ENCODE measurements at regions not wholly inside any gene's neighbourhood (a gene's known extent, or its start where the extent isn't known, plus 50 kb on each side); places are given as distances from the start of the nearest gene placed in this dataset.

- DNase-seq (ENCODE audit: low read depth, low spot score): no peak
- H3K4me1 ChIP-seq (ENCODE audit: control insufficient read depth, insufficient read depth, low read length): no peaks in the 10 kb centered on the region
- H3K9me3 ChIP-seq (ENCODE audit: control insufficient read depth, insufficient read depth, low read length): no peaks in the 10 kb centered on the region
- no peak overlapping the region for H3K27ac ChIP-seq (ENCODE audit: low read length)
- no CpG with 5 or more reads among the region's 2 CpGs for WGBS (ENCODE audit: insufficient coverage, insufficient read length)
- no peaks in the 10 kb centered on the region for H3K36me3 ChIP-seq (ENCODE audit: control insufficient read depth, insufficient read depth, low read length)
- H3K4me3 ChIP-seq (ENCODE audit: low read length): no peak overlapping the region
- H3K27me3 ChIP-seq (ENCODE audit: control insufficient read depth, insufficient read depth, low read length): no peaks in the 10 kb centered on the region
Measured at GRCh38 chr5:29662876-29663275, 1530.6 kb upstream of the CDH6 start.

- Histone ChIP-seq H3K4me1 (ENCODE audit: control insufficient read depth, insufficient read depth, low read length) (no peaks in the 10 kb centered on the region), H3K27me3 (ENCODE audit: control insufficient read depth, insufficient read depth, low read length) (no peaks in the 10 kb centered on the region), H3K27ac (ENCODE audit: low read length) (no peak overlapping the region), H3K36me3 (ENCODE audit: control insufficient read depth, insufficient read depth, low read length) (no peaks in the 10 kb centered on the region), H3K9me3 (ENCODE audit: control insufficient read depth, insufficient read depth, low read length) (no peaks in the 10 kb centered on the region), H3K4me3 (ENCODE audit: low read length) (no peak overlapping the region)
- WGBS (ENCODE audit: insufficient coverage, insufficient read length): no CpG with 5 or more reads among the region's 1 CpG
- no peak for DNase-seq (ENCODE audit: low read depth, low spot score)
Measured at GRCh38 chr5:29654954-29655353, 1538.5 kb upstream of the CDH6 start.

- DNase-seq (ENCODE audit: low read depth, low spot score): no peak
Measured at GRCh38 chr5:29649321-29649720, 1544.2 kb upstream of the CDH6 start.

GRCh38 chr5:29642601-29643000, 1550.9 kb upstream of the CDH6 start:
- no peak for DNase-seq (ENCODE audit: low read depth, low spot score)
- Histone ChIP-seq H3K36me3 (ENCODE audit: control insufficient read depth, insufficient read depth, low read length) (no peaks in the 10 kb centered on the region), H3K27me3 (ENCODE audit: control insufficient read depth, insufficient read depth, low read length) (no peaks in the 10 kb centered on the region), H3K4me1 (ENCODE audit: control insufficient read depth, insufficient read depth, low read length) (no peaks in the 10 kb centered on the region), H3K27ac (ENCODE audit: low read length) (no peak overlapping the region), H3K4me3 (ENCODE audit: low read length) (no peak overlapping the region), H3K9me3 (ENCODE audit: control insufficient read depth, insufficient read depth, low read length) (no peaks in the 10 kb centered on the region)

More at GRCh38 chr5:29649321-29649720, 1544.2 kb upstream of the CDH6 start:
- WGBS (ENCODE audit: insufficient coverage, insufficient read length): no CpG with 5 or more reads among the region's 2 CpGs
- H3K27ac ChIP-seq (ENCODE audit: low read length): no peak overlapping the region
- no peak overlapping the region for H3K4me3 ChIP-seq (ENCODE audit: low read length)
- no peaks in the 10 kb centered on the region for H3K4me1 ChIP-seq (ENCODE audit: control insufficient read depth, insufficient read depth, low read length)
- H3K36me3 ChIP-seq (ENCODE audit: control insufficient read depth, insufficient read depth, low read length): no peaks in the 10 kb centered on the region
- no peaks in the 10 kb centered on the region for H3K27me3 ChIP-seq (ENCODE audit: control insufficient read depth, insufficient read depth, low read length)
- no peaks in the 10 kb centered on the region for H3K9me3 ChIP-seq (ENCODE audit: control insufficient read depth, insufficient read depth, low read length)

GRCh38 chr5:29614206-29614605, 1579.3 kb upstream of the CDH6 start:
- Histone ChIP-seq H3K4me3 (ENCODE audit: low read length) (no peak overlapping the region), H3K36me3 (ENCODE audit: control insufficient read depth, insufficient read depth, low read length) (no peaks in the 10 kb centered on the region), H3K9me3 (ENCODE audit: control insufficient read depth, insufficient read depth, low read length) (no peaks in the 10 kb centered on the region), H3K27ac (ENCODE audit: low read length) (no peak overlapping the region), H3K27me3 (ENCODE audit: control insufficient read depth, insufficient read depth, low read length) (no peaks in the 10 kb centered on the region), H3K4me1 (ENCODE audit: control insufficient read depth, insufficient read depth, low read length) (no peaks in the 10 kb centered on the region)
- no CpG with 5 or more reads among the region's 2 CpGs for WGBS (ENCODE audit: insufficient coverage, insufficient read length)
- no peak for DNase-seq (ENCODE audit: low read depth, low spot score)

- Histone ChIP-seq H3K27me3 (ENCODE audit: control insufficient read depth, insufficient read depth, low read length) (no peaks in the 10 kb centered on the region), H3K4me3 (ENCODE audit: low read length) (no peak overlapping the region), H3K36me3 (ENCODE audit: control insufficient read depth, insufficient read depth, low read length) (no peaks in the 10 kb centered on the region), H3K4me1 (ENCODE audit: control insufficient read depth, insufficient read depth, low read length) (no peaks in the 10 kb centered on the region), H3K27ac (ENCODE audit: low read length) (no peak overlapping the region), H3K9me3 (ENCODE audit: control insufficient read depth, insufficient read depth, low read length) (no peaks in the 10 kb centered on the region)
- no peak for DNase-seq (ENCODE audit: low read depth, low spot score)
Measured at GRCh38 chr5:29588236-29588635, 1605.2 kb upstream of the CDH6 start.

- no peaks in the 10 kb centered on the region for H3K4me1 ChIP-seq (ENCODE audit: control insufficient read depth, insufficient read depth, low read length)
- no peaks in the 10 kb centered on the region for H3K36me3 ChIP-seq (ENCODE audit: control insufficient read depth, insufficient read depth, low read length)
- no CpG with 5 or more reads among the region's 2 CpGs for WGBS (ENCODE audit: insufficient coverage, insufficient read length)
- no peaks in the 10 kb centered on the region for H3K9me3 ChIP-seq (ENCODE audit: control insufficient read depth, insufficient read depth, low read length)
- H3K4me3 ChIP-seq (ENCODE audit: low read length): no peak overlapping the region
- H3K27me3 ChIP-seq (ENCODE audit: control insufficient read depth, insufficient read depth, low read length): no peaks in the 10 kb centered on the region
- H3K27ac ChIP-seq (ENCODE audit: low read length): no peak overlapping the region
- DNase-seq (ENCODE audit: low read depth, low spot score): no peak
Measured at GRCh38 chr5:29587832-29588231, 1605.7 kb upstream of the CDH6 start.

GRCh38 chr5:29568028-29568427, 1625.5 kb upstream of the CDH6 start:
- Histone ChIP-seq H3K9me3 (ENCODE audit: control insufficient read depth, insufficient read depth, low read length) (no peaks in the 10 kb centered on the region), H3K36me3 (ENCODE audit: control insufficient read depth, insufficient read depth, low read length) (no peaks in the 10 kb centered on the region), H3K27me3 (ENCODE audit: control insufficient read depth, insufficient read depth, low read length) (no peaks in the 10 kb centered on the region), H3K27ac (ENCODE audit: low read length) (no peak overlapping the region), H3K4me3 (ENCODE audit: low read length) (no peak overlapping the region), H3K4me1 (ENCODE audit: control insufficient read depth, insufficient read depth, low read length) (no peaks in the 10 kb centered on the region)
- WGBS (ENCODE audit: insufficient coverage, insufficient read length): no CpG with 5 or more reads among the region's 2 CpGs
- DNase-seq (ENCODE audit: low read depth, low spot score): no peak

GRCh38 chr5:29561564-29561963, 1631.9 kb upstream of the CDH6 start:
- Histone ChIP-seq H3K27me3 (ENCODE audit: control insufficient read depth, insufficient read depth, low read length) (no peaks in the 10 kb centered on the region), H3K27ac (ENCODE audit: low read length) (no peak overlapping the region), H3K9me3 (ENCODE audit: control insufficient read depth, insufficient read depth, low read length) (no peaks in the 10 kb centered on the region), H3K4me1 (ENCODE audit: control insufficient read depth, insufficient read depth, low read length) (no peaks in the 10 kb centered on the region), H3K36me3 (ENCODE audit: control insufficient read depth, insufficient read depth, low read length) (no peaks in the 10 kb centered on the region), H3K4me3 (ENCODE audit: low read length) (no peak overlapping the region)
- no peak for DNase-seq (ENCODE audit: low read depth, low spot score)
- WGBS (ENCODE audit: insufficient coverage, insufficient read length): no CpG with 5 or more reads among the region's 4 CpGs

- no CpG with 5 or more reads among the region's 2 CpGs for WGBS (ENCODE audit: insufficient coverage, insufficient read length)
- Histone ChIP-seq H3K36me3 (ENCODE audit: control insufficient read depth, insufficient read depth, low read length) (no peaks in the 10 kb centered on the region), H3K4me1 (ENCODE audit: control insufficient read depth, insufficient read depth, low read length) (no peaks in the 10 kb centered on the region), H3K4me3 (ENCODE audit: low read length) (no peak overlapping the region), H3K9me3 (ENCODE audit: control insufficient read depth, insufficient read depth, low read length) (no peaks in the 10 kb centered on the region), H3K27me3 (ENCODE audit: control insufficient read depth, insufficient read depth, low read length) (no peaks in the 10 kb centered on the region), H3K27ac (ENCODE audit: low read length) (no peak overlapping the region)
- no peak for DNase-seq (ENCODE audit: low read depth, low spot score)
Measured at GRCh38 chr5:29550523-29550922, 1643.0 kb upstream of the CDH6 start.

- H3K36me3 ChIP-seq (ENCODE audit: control insufficient read depth, insufficient read depth, low read length): no peaks in the 10 kb centered on the region
- no peak overlapping the region for H3K27ac ChIP-seq (ENCODE audit: low read length)
- no peak overlapping the region for H3K4me3 ChIP-seq (ENCODE audit: low read length)
- no peaks in the 10 kb centered on the region for H3K9me3 ChIP-seq (ENCODE audit: control insufficient read depth, insufficient read depth, low read length)
- no peaks in the 10 kb centered on the region for H3K4me1 ChIP-seq (ENCODE audit: control insufficient read depth, insufficient read depth, low read length)
- no CpG with 5 or more reads among the region's 7 CpGs for WGBS (ENCODE audit: insufficient coverage, insufficient read length)
- no peak for DNase-seq (ENCODE audit: low read depth, low spot score)
- H3K27me3 ChIP-seq (ENCODE audit: control insufficient read depth, insufficient read depth, low read length): no peaks in the 10 kb centered on the region
Measured at GRCh38 chr5:29548262-29548661, 1645.2 kb upstream of the CDH6 start.

Measured in iPS DF 6.9 (cell line).